Hepatocyte (in vitro differentiated cells): ENCODE measurements at regions not wholly inside any gene's neighbourhood (a gene's known extent, or its start where the extent isn't known, plus 50 kb on each side); places are given as distances from the start of the nearest gene placed in this dataset.

Experiments used
- CTCF ChIP-seq: fragments of 200-600 bp; sonication (generic); IDR thresholded peaks from 2 replicates; pipeline ENCODE4 v1.5.1; 2016; ENCODE audit warnings: antibody characterized with exemption, mild to moderate bottlenecking; ENCODE audit not compliant: poor library complexity
- EZH2 ChIP-seq: fragments of 200-600 bp; sonication (generic); IDR thresholded peaks from 2 replicates; pipeline ENCODE4 v1.6.1; 2016; ENCODE audit warnings: antibody characterized with exemption, mild to moderate bottlenecking, borderline replicate concordance

- TF ChIP-seq CTCF (no peak), EZH2 (no peak)
Measured at GRCh38 chr11:32171445-32171844, 80.6 kb downstream of the RCN1 start.
